GM23248 (cell line): ENCODE measurements at regions not wholly inside any gene's neighbourhood (a gene's known extent, or its start where the extent isn't known, plus 50 kb on each side); places are given as distances from the start of the nearest gene placed in this dataset.
"Not testable (repeated sequence)": the region's sequence is repeated elsewhere in the genome, so short reads cannot be mapped to it uniquely, and the experiment has no call there.

Experiments
- DNase-seq: peaks from one replicate; pipeline ENCODE4 v3.0.0-alpha.2; 2015
- H2AFZ ChIP-seq: fragments of 200-600 bp; sonication (generic); 2 replicates; pipeline ENCODE4 v1.6.1; 2016; ENCODE audit warnings: antibody characterized with exemption
- H3F3A ChIP-seq: fragments of 200-600 bp; sonication (generic); 2 replicates; pipeline ENCODE4 v1.6.1; 2016; ENCODE audit warnings: mild to moderate bottlenecking, antibody characterized with exemption, mixed run types; ENCODE audit not compliant: insufficient read depth
- H3K27ac ChIP-seq: fragments of 200-600 bp; sonication (generic); 2 replicates; pipeline ENCODE4 v1.5.1; 2016; ENCODE audit warnings: mild to moderate bottlenecking
- H3K27me3 ChIP-seq: fragments of 200-600 bp; sonication (generic); replicated peaks from 2 replicates; pipeline ENCODE4 v1.6.1; 2016; ENCODE audit warnings: mild to moderate bottlenecking; ENCODE audit not compliant: insufficient read depth
- H3K36me3 ChIP-seq: fragments of 200-600 bp; sonication (generic); 2 replicates; pipeline ENCODE4 v1.6.1; 2016; ENCODE audit warnings: low read depth, mild to moderate bottlenecking
- H3K4me1 ChIP-seq: fragments of 200-600 bp; sonication (generic); 2 replicates; pipeline ENCODE4 v1.6.1; 2016; ENCODE audit warnings: mild to moderate bottlenecking; ENCODE audit not compliant: insufficient read depth
- H3K4me2 ChIP-seq: fragments of 200-600 bp; sonication (generic); one replicate; pipeline ENCODE4 v1.6.1; 2016; ENCODE audit warnings: mild to moderate bottlenecking; ENCODE audit not compliant: unreplicated experiment
- H3K4me3 ChIP-seq: fragments of 200-600 bp; sonication (generic); 2 replicates; pipeline ENCODE4 v1.5.1; 2016; ENCODE audit warnings: mild to moderate bottlenecking
- H3K79me2 ChIP-seq: fragments of 200-600 bp; sonication (generic); 2 replicates; pipeline ENCODE4 v1.6.1; 2016; ENCODE audit warnings: mild to moderate bottlenecking; ENCODE audit not compliant: insufficient read depth
- H3K9ac ChIP-seq: fragments of 200-600 bp; sonication (generic); 2 replicates; pipeline ENCODE4 v1.6.1; 2016; ENCODE audit warnings: mild to moderate bottlenecking
- H3K9me2 ChIP-seq: fragments of 200-600 bp; sonication (generic); 2 replicates; pipeline ENCODE4 v1.6.1; 2016; ENCODE audit warnings: mixed run types, mild to moderate bottlenecking, moderate library complexity; ENCODE audit not compliant: insufficient read depth
- H3K9me3 ChIP-seq: fragments of 200-600 bp; sonication (generic); one replicate; pipeline ENCODE4 v1.6.1; 2017; ENCODE audit warnings: low read depth
- H4K20me1 ChIP-seq: fragments of 200-600 bp; sonication (generic); 2 replicates; pipeline ENCODE4 v1.6.0; 2016; ENCODE audit not compliant: insufficient read depth
- EZH2 ChIP-seq: fragments of 200-600 bp; sonication (generic); IDR thresholded peaks from 2 replicates; pipeline ENCODE4 v1.6.1; 2018; ENCODE audit warnings: antibody characterized with exemption, mild to moderate bottlenecking; ENCODE audit not compliant: insufficient read depth, poor library complexity, severe bottlenecking
- EZH2phosphoT487 ChIP-seq: fragments of 200-600 bp; sonication (generic); IDR thresholded peaks from 2 replicates; pipeline ENCODE4 v1.6.1; 2018; ENCODE audit warnings: antibody characterized with exemption, moderate library complexity, mild to moderate bottlenecking, low read depth; ENCODE audit not compliant: insufficient read depth
- WGBS, 2 experiments: methylation state at CpG; one replicate each; pipeline ENCODE4 v1.1.6; 2015 to 2017; ENCODE audit warnings: low lambda C conversion rate in 2 of 2, low coverage in 1 of 2; ENCODE audit errors: missing lambda C conversion rate in 2 of 2; 5-methylcytosine and 5-hydroxymethylcytosine counted together
- in situ Hi-C: fragments of 300-500 bp; cut with MboI; formaldehyde crosslinking; loops from 2 replicates; pipeline ENCODE4 v1.15.0; 2020

GRCh38 chr10:2900530-2900929 is 166.8 kb upstream of the PFKP start:
- H3K4me1 ChIP-seq: no peaks in the 10 kb centered on the region
- no peak overlapping the region for H3K27ac ChIP-seq
- H2AFZ ChIP-seq: no peak overlapping the region
- TF ChIP-seq EZH2: no peak
- no peak for TF ChIP-seq EZH2phosphoT487
- no peaks in the 10 kb centered on the region for H3K9me2 ChIP-seq
- H3K4me3 ChIP-seq: no peak overlapping the region
- DNase-seq: no peak
- no peaks in the 10 kb centered on the region for H3F3A ChIP-seq
- H3K9me3 ChIP-seq: no peaks in the 10 kb centered on the region
- H3K79me2 ChIP-seq: no peaks in the 10 kb centered on the region
- WGBS, 2 experiments: 35 to 42% methylated on average over 6 of the region's 6 CpGs
- H3K36me3 ChIP-seq: no peaks in the 10 kb centered on the region
- in situ Hi-C loops: no loop called here
- peaks cover 12% of the 10 kb centered on the region; the same call in 1 of the 2 replicates for H3K27me3 ChIP-seq
- no peaks in the 10 kb centered on the region for H4K20me1 ChIP-seq
- no peak overlapping the region for H3K4me2 ChIP-seq
- no peak overlapping the region for H3K9ac ChIP-seq

- H3F3A ChIP-seq: no peaks in the 10 kb centered on the region
- no peak overlapping the region for H2AFZ ChIP-seq
- 46 to 50% methylated on average over 19 of the region's 19 CpGs for WGBS, 2 experiments
- no peaks in the 10 kb centered on the region for H3K4me1 ChIP-seq
- H3K4me2 ChIP-seq: no peak overlapping the region
- H3K27ac ChIP-seq: no peak overlapping the region
- peaks cover 10% of the 10 kb centered on the region; the same call in 1 of the 2 replicates for H3K27me3 ChIP-seq
- H3K9me2 ChIP-seq: no peaks in the 10 kb centered on the region
- in situ Hi-C loops: no loop called here
- no peak overlapping the region for H3K4me3 ChIP-seq
- H3K79me2 ChIP-seq: no peaks in the 10 kb centered on the region
- H3K36me3 ChIP-seq: no peaks in the 10 kb centered on the region
- TF ChIP-seq EZH2phosphoT487: no peak
- TF ChIP-seq EZH2: no peak
- H3K9ac ChIP-seq: no peak overlapping the region
- no peak for DNase-seq
- H4K20me1 ChIP-seq: no peaks in the 10 kb centered on the region
- no peaks in the 10 kb centered on the region for H3K9me3 ChIP-seq
Observed at GRCh38 chr10:2899246-2899951, 167.9 kb upstream of the PFKP start.

- no peaks in the 10 kb centered on the region for H3K4me1 ChIP-seq
- H3K4me3 ChIP-seq: no peak overlapping the region
- H3K9ac ChIP-seq: no peak overlapping the region
- no peak overlapping the region for H2AFZ ChIP-seq
- no peak overlapping the region for H3K27ac ChIP-seq
- no peaks in the 10 kb centered on the region for H3K9me2 ChIP-seq
- peaks cover 10% of the 10 kb centered on the region; the same call in 1 of the 2 replicates for H3K27me3 ChIP-seq
- H3K4me2 ChIP-seq: no peak overlapping the region
- H3K9me3 ChIP-seq: no peaks in the 10 kb centered on the region
- no peaks in the 10 kb centered on the region for H3K79me2 ChIP-seq
- H3K36me3 ChIP-seq: no peaks in the 10 kb centered on the region
- no peaks in the 10 kb centered on the region for H4K20me1 ChIP-seq
- TF ChIP-seq EZH2phosphoT487: no peak
- no peak for TF ChIP-seq EZH2
- 42 to 43% methylated on average over 6 of the region's 6 CpGs for WGBS, 2 experiments
- no peaks in the 10 kb centered on the region for H3F3A ChIP-seq
- in situ Hi-C loops: no loop called here
- no peak for DNase-seq
Observed at GRCh38 chr10:2898509-2898860, 168.9 kb upstream of the PFKP start.

GRCh38 chr10:2897619-2898508 is 169.5 kb upstream of the PFKP start:
- Histone ChIP-seq H3F3A (no peaks in the 10 kb centered on the region), H3K27me3 (peaks cover 10% of the 10 kb centered on the region; the same call in 1 of the 2 replicates), H3K9me2 (no peaks in the 10 kb centered on the region), H4K20me1 (no peaks in the 10 kb centered on the region), H3K4me2 (no peak overlapping the region), H3K27ac (no peak overlapping the region), H3K9ac (no peak overlapping the region), H3K9me3 (no peaks in the 10 kb centered on the region), H2AFZ (no peak overlapping the region), H3K36me3 (no peaks in the 10 kb centered on the region), H3K79me2 (no peaks in the 10 kb centered on the region), H3K4me1 (no peaks in the 10 kb centered on the region), H3K4me3 (no peak overlapping the region)
- 39 to 41% methylated on average over 13 of the region's 13 CpGs for WGBS, 2 experiments
- TF ChIP-seq EZH2phosphoT487 (no peak), EZH2 (no peak)
- in situ Hi-C loops: no loop called here
- peak; percentile 5 for DNase-seq

GRCh38 chr10:2896334-2896733 is 171.0 kb upstream of the PFKP start:
- H3K27ac ChIP-seq, H3K36me3 ChIP-seq, H3K4me2 ChIP-seq, H2AFZ ChIP-seq, H3K9ac ChIP-seq, H3K79me2 ChIP-seq, DNase-seq, H3K4me1 ChIP-seq, H4K20me1 ChIP-seq, H3K4me3 ChIP-seq, H3K9me2 ChIP-seq, H3K9me3 ChIP-seq, H3F3A ChIP-seq, H3K27me3 ChIP-seq, in situ Hi-C loops: not testable (repeated sequence)
- WGBS, 2 experiments: 68 to 92% methylated on average over 1 of the region's 1 CpG
